HepG2 (cell line): ENCODE measurements at regions not wholly inside any gene's neighbourhood (a gene's known extent, or its start where the extent isn't known, plus 50 kb on each side); places are given as distances from the start of the nearest gene placed in this dataset.

Source experiments
- ATAC-seq: fragments of 200-7000 bp; cut with Tn5 transposase; 3 replicates; pipeline ENCODE4 v1.9.1; 2020; ENCODE audit warnings: mild to moderate bottlenecking, moderate library complexity
- BruUV-seq: library from RNA; stranded (reverse); fragments of 400-500 nt; replicated peaks from 2 replicates; lab custom pipeline; 2021; lab: Mats Ljungman, UMichigan
- CTCF ChIA-PET: fragments of 300-600 bp; formaldehyde crosslinking; extraction: SDS; loops from one replicate; lab custom pipeline; 2021; ENCODE audit warnings: low total read pairs, inconsistent platforms, low intra/inter-chr PET ratio; lab: Yijun Ruan, JAX
- POLR2A ChIA-PET: fragments of 350-600 bp; sonication (Branson Sonifier 250); formaldehyde crosslinking; loops from one replicate; lab custom pipeline; 2020; ENCODE audit warnings: antibody characterized with exemption, inconsistent platforms; lab: Yijun Ruan, JAX
- DNase-seq: peaks from one replicate; pipeline ENCODE4 v3.0.0-alpha.2; 2015; ENCODE audit warnings: low spot score
- FAIRE-seq: peaks from 3 replicates; lab custom pipeline; 2011; peaks lifted over from hg19 to GRCh38; lab: Jason Lieb, UNC
- H2AFZ ChIP-seq: one replicate; pipeline ENCODE4 v1.6.1; 2011; ENCODE audit warnings: low read length, inconsistent platforms
- H3K27ac ChIP-seq: fragments of 300-600 bp; 3 replicates; pipeline ENCODE4 v1.8.0; 2011; ENCODE audit warnings: mixed run types, mild to moderate bottlenecking, mixed read lengths, low read length, inconsistent platforms; ENCODE audit not compliant: insufficient read depth; ENCODE audit errors: extremely low read length
- H3K27me3 ChIP-seq, 2 experiments: fragments of 200-600 bp in 1 of 2; 2 replicates in 1 of 2; 3 replicates in 1 of 2; pipeline versions ENCODE4 v1.6.0 to v1.8.0; 2011; ENCODE audit warnings: low read length in 2 of 2, mild to moderate bottlenecking in 2 of 2, moderate library complexity in 2 of 2, inconsistent platforms in 1 of 2; ENCODE audit not compliant: insufficient read depth in 2 of 2, control insufficient read depth in 1 of 2
- H3K36me3 ChIP-seq, 2 experiments: fragments of 200-600 bp in 1 of 2; replicated peaks in 1 of 2; 2 replicates in 1 of 2; 3 replicates in 1 of 2; pipeline versions ENCODE4 v1.5.1 to v1.8.0; 2011; ENCODE audit warnings: low read length in 2 of 2, inconsistent platforms in 1 of 2; ENCODE audit not compliant: insufficient read depth in 2 of 2, control insufficient read depth in 1 of 2
- H3K4me1 ChIP-seq: 2 replicates; pipeline ENCODE4 v1.5.1; 2012; ENCODE audit warnings: low read length, inconsistent platforms; ENCODE audit not compliant: insufficient read depth
- H3K4me2 ChIP-seq: 2 replicates; pipeline ENCODE4 v1.6.0; 2011; ENCODE audit warnings: low read depth, low read length, inconsistent platforms
- H3K4me3 ChIP-seq, 3 experiments: fragments of 200-600 bp in 1 of 3; sonication (generic), shearing (Covaris generic) in 1 of 3; replicated peaks in 1 of 3; 2 replicates each; pipeline ENCODE4 v1.5.1; 2011 to 2016; ENCODE audit warnings: low read length in 3 of 3, inconsistent platforms in 2 of 3, low read depth in 2 of 3, mild to moderate bottlenecking in 2 of 3, control low read depth in 1 of 3, mixed read lengths in 1 of 3; ENCODE audit not compliant: insufficient read depth in 1 of 3
- H3K79me2 ChIP-seq: one replicate; pipeline ENCODE4 v1.6.1; 2011; ENCODE audit warnings: low read length, inconsistent platforms; ENCODE audit not compliant: insufficient read depth
- H3K9ac ChIP-seq: 2 replicates; pipeline ENCODE4 v1.6.0; 2011; ENCODE audit warnings: mild to moderate bottlenecking, low read depth, low read length, inconsistent platforms; ENCODE audit not compliant: insufficient read depth
- H3K9me3 ChIP-seq: 2 replicates; pipeline ENCODE4 v1.5.1; 2012; ENCODE audit warnings: mild to moderate bottlenecking, low read length
- H4K20me1 ChIP-seq: 2 replicates; pipeline ENCODE4 v1.6.0; 2011; ENCODE audit warnings: inconsistent platforms, mild to moderate bottlenecking, low read length, moderate library complexity; ENCODE audit not compliant: insufficient read depth
- DNMT3B ChIP-seq: conservative IDR thresholded peaks from 2 replicates; pipeline ENCODE4 v1.6.1; 2016; ENCODE audit warnings: missing biosample characterization, control low read depth
- DPF2 ChIP-seq: sonication (generic); formaldehyde crosslinking; IDR thresholded peaks from 2 replicates; pipeline ENCODE4 v1.4.0; 2020; ENCODE audit warnings: mild to moderate bottlenecking, low read depth, missing genetic modification reagents, borderline replicate concordance
- FOXP1 ChIP-seq, 2 experiments: fragments of 450-650 bp in 1 of 2; IDR thresholded peaks; 2 replicates each; pipeline ENCODE4 v1.6.1; 2017 to 2018; ENCODE audit warnings: antibody characterized with exemption in 1 of 2
- PHB2 ChIP-seq: fragments of 450-650 bp; IDR thresholded peaks from 2 replicates; pipeline ENCODE4 v1.6.1; 2018; ENCODE audit not compliant: partially characterized antibody
- PHF21A ChIP-seq: sonication (generic); formaldehyde crosslinking; IDR thresholded peaks from 2 replicates; pipeline ENCODE4 v1.5.0; 2020; ENCODE audit warnings: mild to moderate bottlenecking, missing genetic modification reagents
- TARDBP ChIP-seq: sonication (generic); formaldehyde crosslinking; IDR thresholded peaks from 2 replicates; pipeline ENCODE4 v1.8.0; 2022; ENCODE audit warnings: mild to moderate bottlenecking, missing genetic modification reagents
- TBX2 ChIP-seq: sonication (generic); formaldehyde crosslinking; IDR thresholded peaks from 2 replicates; pipeline ENCODE4 v1.5.0; 2020; ENCODE audit warnings: missing genetic modification reagents, mild to moderate bottlenecking, borderline replicate concordance
- TEAD3 ChIP-seq: optimal IDR thresholded peaks from 2 replicates; pipeline ENCODE3; 2016; ENCODE audit warnings: borderline replicate concordance
- ZNF460 ChIP-seq: sonication (generic); formaldehyde crosslinking; IDR thresholded peaks from 2 replicates; pipeline ENCODE4 v1.5.1; 2020; ENCODE audit warnings: missing genetic modification reagents, mild to moderate bottlenecking, borderline replicate concordance
- ZNF562 ChIP-seq: sonication (generic); formaldehyde crosslinking; IDR thresholded peaks from 2 replicates; pipeline ENCODE4 v1.8.0; 2022; ENCODE audit warnings: missing genetic modification reagents, borderline replicate concordance
- ZNF674 ChIP-seq: sonication (generic); formaldehyde crosslinking; IDR thresholded peaks from 2 replicates; pipeline ENCODE4 v1.5.0; 2020; ENCODE audit warnings: low read depth, mild to moderate bottlenecking, missing genetic modification reagents
- ZSCAN12 ChIP-seq: sonication (generic); formaldehyde crosslinking; IDR thresholded peaks from 2 replicates; pipeline ENCODE4 v1.9.0; 2021; ENCODE audit warnings: mild to moderate bottlenecking, missing genetic modification reagents
- ZZZ3 ChIP-seq: sonication (generic); formaldehyde crosslinking; IDR thresholded peaks from 2 replicates; pipeline ENCODE4 v1.4.0; 2020; ENCODE audit warnings: missing genetic modification reagents, mild to moderate bottlenecking, borderline replicate concordance
- WGBS: methylation state at CpG from one replicate; pipeline ENCODE4 v1.1.6; 2017; ENCODE audit warnings: low lambda C conversion rate; 5-methylcytosine and 5-hydroxymethylcytosine counted together
- in situ Hi-C: cut with HindIII; loops from 2 replicates; pipeline ENCODE4 v1.10.0; 2017; ENCODE audit warnings: low pct_unique_long_range_greater_than_20kb; ENCODE audit not compliant: extremely low pct_ligation_motif_present
- intact Hi-C: fragments of 100-400 bp; cut with micrococcal nuclease; formaldehyde crosslinking; loops from one replicate; pipeline ENCODE4 v1.10.0; 2022; ENCODE audit not compliant: unreplicated experiment
- TF ChIP-seq, protein P1 (sequence below): sonication (generic); formaldehyde crosslinking; IDR thresholded peaks from 2 replicates; pipeline ENCODE4 v1.4.0; 2020; ENCODE audit warnings: mild to moderate bottlenecking, missing genetic modification reagents
- TF ChIP-seq, protein P2 (sequence below): sonication (generic); formaldehyde crosslinking; IDR thresholded peaks from 2 replicates; pipeline ENCODE4 v1.9.0; 2021; ENCODE audit warnings: missing genetic modification reagents, borderline replicate concordance
- TF ChIP-seq, protein P3 (sequence below): sonication (generic); formaldehyde crosslinking; IDR thresholded peaks from 2 replicates; pipeline ENCODE4 v1.9.0; 2021; ENCODE audit warnings: missing genetic modification reagents, borderline replicate concordance

DNA sequence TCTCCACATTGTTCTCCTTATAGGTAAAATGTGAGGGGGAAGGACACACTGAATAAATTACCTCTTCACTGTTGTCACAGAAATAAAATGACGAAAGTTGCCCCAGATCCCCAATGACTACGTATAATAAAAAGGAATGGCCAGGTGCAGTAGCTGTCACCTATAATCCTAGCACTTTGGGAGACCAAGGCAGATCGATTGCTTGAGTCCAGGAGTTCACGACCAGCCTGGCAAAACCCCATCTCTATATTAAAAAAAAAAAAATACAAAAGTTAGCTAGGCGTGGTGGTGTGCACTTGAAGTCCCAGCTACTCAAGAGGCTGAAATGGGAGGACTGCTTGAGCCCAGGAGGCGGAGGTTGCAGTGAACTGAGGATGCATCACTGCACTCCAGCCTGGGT lies 82.2 kb upstream of the APC start:
- ChIA-PET CTCF (no interaction called here), POLR2A (no interaction called here)
- Histone ChIP-seq H3K36me3 (no peaks in the 10 kb centered on the region), H3K4me1 (no peaks in the 10 kb centered on the region), H3K4me2 (no peak overlapping the region), H3K4me3 (no peak overlapping the region), H3K9ac (no peak overlapping the region), H3K79me2 (no peaks in the 10 kb centered on the region), H3K27me3 (no peaks in the 10 kb centered on the region; a peak in 1 of 5 replicates), H4K20me1 (no peaks in the 10 kb centered on the region), H3K27ac (no peak overlapping the region), H3K9me3 (no peaks in the 10 kb centered on the region; the same call in 1 of the 2 replicates), H2AFZ (no peak overlapping the region)
- FAIRE-seq (no peak), ATAC-seq (no peak), DNase-seq (no peak)
- TF ChIP-seq TBX2 (CRISPR knock-in tag) (no peak), ZNF460 (CRISPR knock-in tag) (no peak), ZSCAN12 (no peak), PHF21A (no peak), DNMT3B (CRISPR knock-in tag) (no peak)
- intact Hi-C loops (no loop called here), in situ Hi-C loops (no loop called here)
- BruUV-seq: no TSS peak
- 34% methylated on average over 6 of the region's 6 CpGs for WGBS

DNA sequence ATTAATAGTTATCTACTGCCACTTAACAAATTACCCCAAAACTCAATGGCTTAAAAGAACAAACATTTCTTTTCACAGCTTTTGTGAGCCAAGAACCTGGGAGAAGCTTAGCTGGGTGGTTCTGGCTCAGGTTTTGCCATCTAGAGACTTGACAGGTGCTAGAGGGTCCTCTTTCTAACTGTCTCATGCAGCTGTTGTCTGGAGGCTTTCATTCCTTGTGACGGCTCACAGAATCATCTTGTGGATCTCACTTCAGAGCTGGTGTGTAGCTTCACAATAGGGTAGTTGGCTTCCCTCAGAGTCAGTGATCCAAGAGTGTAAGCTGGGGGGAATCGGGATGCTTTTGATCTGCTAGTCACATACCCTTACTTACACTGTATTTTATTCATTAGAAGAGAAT lies 81.2 kb upstream of the APC start:
- no peaks in the 10 kb centered on the region for H4K20me1 ChIP-seq
- no peaks in the 10 kb centered on the region for H3K79me2 ChIP-seq
- no peaks in the 10 kb centered on the region; a peak in 1 of 5 replicates for H3K27me3 ChIP-seq
- H3K9ac ChIP-seq: no peak overlapping the region
- H3K4me1 ChIP-seq: no peaks in the 10 kb centered on the region
- 36% methylated on average over 2 of the region's 2 CpGs for WGBS
- DNase-seq (no peak), ATAC-seq (no peak), FAIRE-seq (no peak)
- intact Hi-C loops (no loop called here), in situ Hi-C loops (no loop called here)
- H3K9me3 ChIP-seq: no peaks in the 10 kb centered on the region; the same call in 1 of the 2 replicates
- H2AFZ ChIP-seq: no peak overlapping the region
- CTCF ChIA-PET: no interaction called here
- H3K36me3 ChIP-seq: no peaks in the 10 kb centered on the region
- H3K4me3 ChIP-seq: no peak overlapping the region
- H3K4me2 ChIP-seq: no peak overlapping the region
- no peak overlapping the region for H3K27ac ChIP-seq
- BruUV-seq: no TSS peak
- POLR2A ChIA-PET: no interaction called here
- TF ChIP-seq ZNF562 (no peak), FOXP1 (IDR thresholded peaks at IDR 0.05) (no peak), FOXP1 (CRISPR knock-in tag; IDR thresholded peaks at IDR 0.05) (no peak), DPF2 (no peak), ZNF674 (no peak), ZZZ3 (CRISPR knock-in tag) (no peak), TARDBP (CRISPR knock-in tag) (no peak), PHB2 (no peak), TEAD3 (CRISPR knock-in tag) (no peak)
- TF ChIP-seq, protein P1, sequence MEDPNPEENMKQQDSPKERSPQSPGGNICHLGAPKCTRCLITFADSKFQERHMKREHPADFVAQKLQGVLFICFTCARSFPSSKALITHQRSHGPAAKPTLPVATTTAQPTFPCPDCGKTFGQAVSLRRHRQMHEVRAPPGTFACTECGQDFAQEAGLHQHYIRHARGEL: no peak
- TF ChIP-seq, protein P2, sequence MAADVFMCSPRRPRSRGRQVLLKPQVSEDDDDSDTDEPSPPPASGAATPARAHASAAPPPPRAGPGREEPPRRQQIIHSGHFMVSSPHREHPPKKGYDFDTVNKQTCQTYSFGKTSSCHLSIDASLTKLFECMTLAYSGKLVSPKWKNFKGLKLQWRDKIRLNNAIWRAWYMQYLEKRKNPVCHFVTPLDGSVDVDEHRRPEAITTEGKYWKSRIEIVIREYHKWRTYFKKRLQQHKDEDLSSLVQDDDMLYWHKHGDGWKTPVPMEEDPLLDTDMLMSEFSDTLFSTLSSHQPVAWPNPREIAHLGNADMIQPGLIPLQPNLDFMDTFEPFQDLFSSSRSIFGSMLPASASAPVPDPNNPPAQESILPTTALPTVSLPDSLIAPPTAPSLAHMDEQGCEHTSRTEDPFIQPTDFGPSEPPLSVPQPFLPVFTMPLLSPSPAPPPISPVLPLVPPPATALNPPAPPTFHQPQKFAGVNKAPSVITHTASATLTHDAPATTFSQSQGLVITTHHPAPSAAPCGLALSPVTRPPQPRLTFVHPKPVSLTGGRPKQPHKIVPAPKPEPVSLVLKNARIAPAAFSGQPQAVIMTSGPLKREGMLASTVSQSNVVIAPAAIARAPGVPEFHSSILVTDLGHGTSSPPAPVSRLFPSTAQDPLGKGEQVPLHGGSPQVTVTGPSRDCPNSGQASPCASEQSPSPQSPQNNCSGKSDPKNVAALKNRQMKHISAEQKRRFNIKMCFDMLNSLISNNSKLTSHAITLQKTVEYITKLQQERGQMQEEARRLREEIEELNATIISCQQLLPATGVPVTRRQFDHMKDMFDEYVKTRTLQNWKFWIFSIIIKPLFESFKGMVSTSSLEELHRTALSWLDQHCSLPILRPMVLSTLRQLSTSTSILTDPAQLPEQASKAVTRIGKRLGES (CRISPR knock-in tag): no peak
- TF ChIP-seq, protein P3, sequence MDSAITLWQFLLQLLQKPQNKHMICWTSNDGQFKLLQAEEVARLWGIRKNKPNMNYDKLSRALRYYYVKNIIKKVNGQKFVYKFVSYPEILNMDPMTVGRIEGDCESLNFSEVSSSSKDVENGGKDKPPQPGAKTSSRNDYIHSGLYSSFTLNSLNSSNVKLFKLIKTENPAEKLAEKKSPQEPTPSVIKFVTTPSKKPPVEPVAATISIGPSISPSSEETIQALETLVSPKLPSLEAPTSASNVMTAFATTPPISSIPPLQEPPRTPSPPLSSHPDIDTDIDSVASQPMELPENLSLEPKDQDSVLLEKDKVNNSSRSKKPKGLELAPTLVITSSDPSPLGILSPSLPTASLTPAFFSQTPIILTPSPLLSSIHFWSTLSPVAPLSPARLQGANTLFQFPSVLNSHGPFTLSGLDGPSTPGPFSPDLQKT (CRISPR knock-in tag): no peak
